OCI-LY7 (cell line): ENCODE measurements at regions not wholly inside any gene's neighbourhood (a gene's known extent, or its start where the extent isn't known, plus 50 kb on each side); places are given as distances from the start of the nearest gene placed in this dataset.

Experiments
- CTCF ChIP-seq: fragments of 200-600 bp; sonication (generic); conservative IDR thresholded peaks from 2 replicates; pipeline ENCODE4 v1.5.1; 2014; ENCODE audit warnings: mild to moderate bottlenecking, antibody characterized with exemption, low read length, moderate library complexity, mixed read lengths
- EZH2phosphoT487 ChIP-seq: fragments of 200-600 bp; sonication (generic); IDR thresholded peaks from 2 replicates; pipeline ENCODE4 v1.6.1; 2018; ENCODE audit warnings: low read depth, borderline replicate concordance, mild to moderate bottlenecking, mixed run types, antibody characterized with exemption, low read length, moderate library complexity, mixed read lengths

- TF ChIP-seq CTCF (no peak), EZH2phosphoT487 (no peak)
Observed at GRCh38 chr11:129749141-129749540, 66.5 kb upstream of the TMEM45B start.
